ENCODE measurements at regions not wholly inside any gene's neighbourhood (a gene's known extent, or its start where the extent isn't known, plus 50 kb on each side); places are given as distances from the start of the nearest gene placed in this dataset.

GRCh38 chr3:21132896-21133295 lies 618.1 kb downstream of the ZNF385D start:
- DNase-seq = no peak

- DNase-seq = no peak
Measured at GRCh38 chr3:21120826-21121225, 630.2 kb downstream of the ZNF385D start.

GRCh38 chr3:21117370-21117769 lies 633.6 kb downstream of the ZNF385D start:
- DNase-seq = no peak

- DNase-seq = no peak
Measured at GRCh38 chr3:21109056-21109455, 642.0 kb downstream of the ZNF385D start.

- no peak for DNase-seq
Measured at GRCh38 chr3:21105784-21106183, 645.2 kb downstream of the ZNF385D start.

GRCh38 chr3:21100656-21101359 lies 650.2 kb downstream of the ZNF385D start:
- no peak for DNase-seq

GRCh38 chr3:21094686-21095085 lies 656.3 kb downstream of the ZNF385D start:
- DNase-seq = no peak

GRCh38 chr3:21073561-21073960 lies 677.4 kb downstream of the ZNF385D start:
- DNase-seq = no peak

- no peak for DNase-seq
Measured at GRCh38 chr3:21067031-21067813, 683.8 kb downstream of the ZNF385D start.

- no peak for DNase-seq
Measured at GRCh38 chr3:21062831-21063294, 688.1 kb downstream of the ZNF385D start.

- no peak for DNase-seq
Measured at GRCh38 chr3:21059404-21059803, 691.6 kb downstream of the ZNF385D start.

- no peak for DNase-seq
Measured at GRCh38 chr3:21056293-21056692, 694.7 kb downstream of the ZNF385D start.

GRCh38 chr3:21055015-21055414 lies 696.0 kb downstream of the ZNF385D start:
- DNase-seq = no peak

GRCh38 chr3:21054064-21054463 lies 696.9 kb downstream of the ZNF385D start:
- no peak for DNase-seq

- DNase-seq = no peak
Measured at GRCh38 chr3:21049334-21050062, 701.5 kb downstream of the ZNF385D start.

GRCh38 chr3:21043139-21043538 lies 707.9 kb downstream of the ZNF385D start:
- DNase-seq = no peak

- no peak for DNase-seq
Measured at GRCh38 chr3:21042184-21042583, 708.8 kb downstream of the ZNF385D start.

GRCh38 chr3:21041621-21042020 lies 709.4 kb downstream of the ZNF385D start:
- no peak for DNase-seq

GRCh38 chr3:21036888-21037287 lies 714.1 kb downstream of the ZNF385D start:
- DNase-seq = no peak

GRCh38 chr3:21028412-21028811 lies 722.6 kb downstream of the ZNF385D start:
- no peak for DNase-seq

- no peak for DNase-seq
Measured at GRCh38 chr3:21024563-21024962, 726.4 kb downstream of the ZNF385D start.

- no peak for DNase-seq
Measured at GRCh38 chr3:21020681-21021080, 730.3 kb downstream of the ZNF385D start.

GRCh38 chr3:21020043-21020442 lies 731.0 kb downstream of the ZNF385D start:
- no peak for DNase-seq
